Prostate gland (tissue), 2 donors: ENCODE measurements at regions not wholly inside any gene's neighbourhood (a gene's known extent, or its start where the extent isn't known, plus 50 kb on each side); places are given as distances from the start of the nearest gene placed in this dataset.

Source experiments
- DNase-seq: peaks from one replicate; pipeline ENCODE4 v3.0.0-alpha.2; 2019; ENCODE audit warnings: low spot score
- H3K27ac ChIP-seq, 2 donors: fragments of 200-600 bp; sonication (generic); 2 replicates each; pipeline ENCODE4 v1.5.1; 2017 to 2019
- H3K27me3 ChIP-seq: fragments of 200-600 bp; sonication (generic); replicated peaks from 2 replicates; pipeline ENCODE4 v1.5.1; 2019; ENCODE audit not compliant: insufficient read depth
- H3K36me3 ChIP-seq, 2 donors: fragments of 200-600 bp; sonication (generic); 1 replicate in 1 of 2; 2 replicates in 1 of 2; pipeline versions ENCODE4 v1.5.1 to v1.8.1; 2017 to 2019
- H3K4me1 ChIP-seq: fragments of 200-600 bp; sonication (generic); replicated peaks from 2 replicates; pipeline ENCODE4 v1.5.1; 2019
- H3K4me3 ChIP-seq, 2 donors: fragments of 200-600 bp; sonication (generic); 2 replicates each; pipeline ENCODE4 v1.5.1; 2017 to 2019
- H3K9me3 ChIP-seq: fragments of 200-600 bp; sonication (generic); 2 replicates; pipeline ENCODE4 v1.5.1; 2017
- CTCF ChIP-seq, 4 experiments: fragments of 200-600 bp in 2 of 4; fragments of 450-650 bp in 2 of 4; sonication (generic) in 2 of 4; IDR thresholded peaks; 1 replicate in 3 of 4; 2 replicates in 1 of 4; pipeline ENCODE4 v1.5.1; 2016 to 2019; ENCODE audit warnings: antibody characterized with exemption in 4 of 4, mild to moderate bottlenecking in 2 of 4, moderate library complexity in 2 of 4
- POLR2A ChIP-seq: fragments of 450-650 bp; IDR thresholded peaks from one replicate; pipeline ENCODE4 v1.6.1; 2016; ENCODE audit warnings: antibody characterized with exemption, mild to moderate bottlenecking
- POLR2AphosphoS5 ChIP-seq: sonication (generic); formaldehyde crosslinking; IDR thresholded peaks from one replicate; pipeline ENCODE4 v1.6.1; 2017; ENCODE audit warnings: antibody characterized with exemption
- WGBS: methylation state at CpG from one replicate; pipeline ENCODE4 v1.1.5; 2018; 5-methylcytosine and 5-hydroxymethylcytosine counted together
- intact Hi-C: fragments of 100-400 bp; cut with DNase I; formaldehyde crosslinking; loops from one replicate; pipeline ENCODE4 v1.14.2; 2022

GRCh38 chr5:135680713-135681112, 101.9 kb upstream of the CXCL14 start:
- Histone ChIP-seq H3K4me1 (no peaks in the 10 kb centered on the region), H3K27ac (no peak overlapping the region), H3K36me3 (no peaks in the 10 kb centered on the region), H3K27me3 (no peaks in the 10 kb centered on the region), H3K4me3 (no peak overlapping the region), H3K9me3 (no peaks in the 10 kb centered on the region)
- no peak for DNase-seq
- intact Hi-C loops = no loop called here
- 91% methylated on average over 5 of the region's 5 CpGs for WGBS
- TF ChIP-seq CTCF (IDR thresholded peaks at IDR 0.05) = no peak
- no peak for TF ChIP-seq POLR2A
- no peak for TF ChIP-seq POLR2AphosphoS5

- no peaks in the 10 kb centered on the region for H3K27me3 ChIP-seq
- intact Hi-C loops = no loop called here
- no peak for TF ChIP-seq POLR2AphosphoS5
- no peak for TF ChIP-seq CTCF (IDR thresholded peaks at IDR 0.05)
- no peak for TF ChIP-seq POLR2A
- H3K27ac ChIP-seq = no peak overlapping the region
- no peak overlapping the region for H3K4me3 ChIP-seq
- no peaks in the 10 kb centered on the region for H3K4me1 ChIP-seq
- 60% methylated on average over 2 of the region's 2 CpGs for WGBS
- no peaks in the 10 kb centered on the region for H3K36me3 ChIP-seq
- DNase-seq = no peak
- no peaks in the 10 kb centered on the region for H3K9me3 ChIP-seq
Measured at GRCh38 chr5:135678640-135679268, 100.0 kb upstream of the CXCL14 start.

GRCh38 chr5:135671966-135672365, 93.2 kb upstream of the CXCL14 start:
- no peaks in the 10 kb centered on the region for H3K36me3 ChIP-seq
- DNase-seq = no peak
- H3K4me3 ChIP-seq = no peak overlapping the region
- TF ChIP-seq POLR2A = no peak
- TF ChIP-seq POLR2AphosphoS5 = no peak
- no peak for TF ChIP-seq CTCF (IDR thresholded peaks at IDR 0.05)
- H3K27me3 ChIP-seq = no peaks in the 10 kb centered on the region
- intact Hi-C loops = no loop called here
- H3K27ac ChIP-seq = no peak overlapping the region
- WGBS = 48% methylated on average over 3 of the region's 3 CpGs
- H3K4me1 ChIP-seq = no peaks in the 10 kb centered on the region
- no peaks in the 10 kb centered on the region for H3K9me3 ChIP-seq

- TF ChIP-seq CTCF (IDR thresholded peaks at IDR 0.05) (no peak), POLR2AphosphoS5 (no peak), POLR2A (no peak)
- intact Hi-C loops = no loop called here
Measured at GRCh38 chr5:135671052-135671705, 92.4 kb upstream of the CXCL14 start.

GRCh38 chr5:135670588-135670987, 91.8 kb upstream of the CXCL14 start:
- TF ChIP-seq POLR2AphosphoS5 (no peak), POLR2A (no peak), CTCF (IDR thresholded peaks at IDR 0.05) (no peak)
- H3K4me1 ChIP-seq = no peaks in the 10 kb centered on the region
- H3K27me3 ChIP-seq = no peaks in the 10 kb centered on the region
- no peaks in the 10 kb centered on the region for H3K9me3 ChIP-seq
- H3K4me3 ChIP-seq = no peak overlapping the region
- no peak overlapping the region for H3K27ac ChIP-seq
- DNase-seq = no peak
- WGBS = 50% methylated on average over 6 of the region's 6 CpGs
- no peaks in the 10 kb centered on the region for H3K36me3 ChIP-seq
- intact Hi-C loops = no loop called here

More at GRCh38 chr5:135671052-135671705, 92.4 kb upstream of the CXCL14 start:
- 54% methylated on average over 5 of the region's 5 CpGs for WGBS
- Histone ChIP-seq H3K27me3 (no peaks in the 10 kb centered on the region), H3K9me3 (no peaks in the 10 kb centered on the region), H3K27ac (no peak overlapping the region), H3K4me3 (no peak overlapping the region), H3K36me3 (no peaks in the 10 kb centered on the region), H3K4me1 (no peaks in the 10 kb centered on the region)
- no peak for DNase-seq
